Adipocyte (in vitro differentiated cells): ENCODE measurements at regions not wholly inside any gene's neighbourhood (a gene's known extent, or its start where the extent isn't known, plus 50 kb on each side); places are given as distances from the start of the nearest gene placed in this dataset.
A peak's percentile ranks its signal among the peaks of the same experiment; 100 is the strongest.
"Not testable (repeated sequence)": the region's sequence is repeated elsewhere in the genome, so short reads cannot be mapped to it uniquely, and the experiment has no call there.

Source experiments
- DNase-seq: peaks from one replicate; pipeline ENCODE4 v3.0.0-alpha.2; 2015; ENCODE audit warnings: low read depth
- H3K27me3 ChIP-seq: replicated peaks from 2 replicates; pipeline ENCODE4 v1.7.0; 2013; ENCODE audit warnings: mild to moderate bottlenecking, low read length, moderate library complexity; ENCODE audit not compliant: control insufficient read depth, insufficient read depth
- H3K36me3 ChIP-seq: 2 replicates; pipeline ENCODE4 v1.7.0; 2013; ENCODE audit warnings: low read length, mild to moderate bottlenecking, moderate library complexity; ENCODE audit not compliant: control insufficient read depth, insufficient read depth, severe bottlenecking
- H3K4me1 ChIP-seq: 2 replicates; pipeline ENCODE4 v1.7.0; 2013; ENCODE audit warnings: mild to moderate bottlenecking, low read length, moderate library complexity; ENCODE audit not compliant: control insufficient read depth, insufficient read depth
- H3K4me3 ChIP-seq: 2 replicates; pipeline ENCODE4 v1.7.0; 2013; ENCODE audit warnings: mild to moderate bottlenecking, low read length, moderate library complexity
- H3K9ac ChIP-seq: 2 replicates; pipeline ENCODE4 v1.7.0; 2013; ENCODE audit warnings: mild to moderate bottlenecking, low read length, moderate library complexity
- H3K9me3 ChIP-seq: 2 replicates; pipeline ENCODE4 v1.7.0; 2013; ENCODE audit warnings: mild to moderate bottlenecking, low read length, moderate library complexity; ENCODE audit not compliant: control insufficient read depth

- Histone ChIP-seq H3K4me1 (peaks cover 15% of the 10 kb centered on the region), H3K36me3 (no peaks in the 10 kb centered on the region), H3K9me3 (no peaks in the 10 kb centered on the region), H3K9ac (no peak overlapping the region), H3K4me3 (no peak overlapping the region), H3K27me3 (no peaks in the 10 kb centered on the region)
- no peak for DNase-seq
Measured at GRCh38 chr18:2237706-2238105, 333.6 kb downstream of the METTL4 start.

GRCh38 chr18:2240311-2240705 is 331.0 kb downstream of the METTL4 start:
- Histone ChIP-seq H3K27me3 (no peaks in the 10 kb centered on the region), H3K9ac (no peak overlapping the region), H3K9me3 (no peaks in the 10 kb centered on the region), H3K4me1 (peaks cover 15% of the 10 kb centered on the region), H3K36me3 (no peaks in the 10 kb centered on the region), H3K4me3 (peak overlapping the region; percentile 30)
- DNase-seq, result peak; percentile 33

- Histone ChIP-seq H3K4me1 (peaks cover 7% of the 10 kb centered on the region), H3K9ac (no peak overlapping the region), H3K4me3 (no peak overlapping the region), H3K27me3 (no peaks in the 10 kb centered on the region), H3K9me3 (no peaks in the 10 kb centered on the region), H3K36me3 (no peaks in the 10 kb centered on the region)
- no peak for DNase-seq
Measured at GRCh38 chr18:2244641-2245040, 326.7 kb downstream of the METTL4 start.

- H3K4me1 ChIP-seq, H3K9me3 ChIP-seq, H3K9ac ChIP-seq, H3K4me3 ChIP-seq, DNase-seq, H3K36me3 ChIP-seq, H3K27me3 ChIP-seq: not testable (repeated sequence)
Measured at GRCh38 chr18:2247101-2247500, 324.2 kb downstream of the METTL4 start.

- Histone ChIP-seq H3K27me3 (no peaks in the 10 kb centered on the region), H3K9me3 (no peaks in the 10 kb centered on the region), H3K9ac (no peak overlapping the region), H3K4me1 (no peaks in the 10 kb centered on the region), H3K4me3 (no peak overlapping the region), H3K36me3 (no peaks in the 10 kb centered on the region)
- no peak for DNase-seq
Measured at GRCh38 chr18:2254977-2255376, 316.3 kb downstream of the METTL4 start.

GRCh38 chr18:2256577-2256976 is 314.7 kb downstream of the METTL4 start:
- DNase-seq, result no peak
- H3K4me3 ChIP-seq, result no peak overlapping the region
- no peak overlapping the region for H3K9ac ChIP-seq
- H3K4me1 ChIP-seq, result no peaks in the 10 kb centered on the region
- H3K36me3 ChIP-seq, result no peaks in the 10 kb centered on the region
- H3K27me3 ChIP-seq, result no peaks in the 10 kb centered on the region
- no peaks in the 10 kb centered on the region for H3K9me3 ChIP-seq

- Histone ChIP-seq H3K27me3 (no peaks in the 10 kb centered on the region), H3K9me3 (no peaks in the 10 kb centered on the region), H3K4me1 (no peaks in the 10 kb centered on the region), H3K4me3 (no peak overlapping the region), H3K36me3 (no peaks in the 10 kb centered on the region), H3K9ac (no peak overlapping the region)
- DNase-seq, result no peak
Measured at GRCh38 chr18:2258954-2259353, 312.4 kb downstream of the METTL4 start.

- no peak overlapping the region for H3K9ac ChIP-seq
- DNase-seq, result no peak
- no peak overlapping the region for H3K4me3 ChIP-seq
- no peaks in the 10 kb centered on the region for H3K27me3 ChIP-seq
- no peaks in the 10 kb centered on the region for H3K4me1 ChIP-seq
- no peaks in the 10 kb centered on the region for H3K36me3 ChIP-seq
- H3K9me3 ChIP-seq, result no peaks in the 10 kb centered on the region
Measured at GRCh38 chr18:2263303-2263890, 307.9 kb downstream of the METTL4 start.

GRCh38 chr18:2274613-2275012 is 296.7 kb downstream of the METTL4 start:
- H3K4me3 ChIP-seq, result no peak overlapping the region

GRCh38 chr18:2281086-2281485 is 290.2 kb downstream of the METTL4 start:
- DNase-seq, result no peak
- Histone ChIP-seq H3K9ac (no peak overlapping the region), H3K4me1 (no peaks in the 10 kb centered on the region), H3K27me3 (no peaks in the 10 kb centered on the region), H3K9me3 (no peaks in the 10 kb centered on the region), H3K36me3 (no peaks in the 10 kb centered on the region), H3K4me3 (no peak overlapping the region)

More at GRCh38 chr18:2274613-2275012, 296.7 kb downstream of the METTL4 start:
- DNase-seq, result no peak
- Histone ChIP-seq H3K27me3 (peaks cover 5% of the 10 kb centered on the region), H3K4me1 (no peaks in the 10 kb centered on the region), H3K36me3 (no peaks in the 10 kb centered on the region), H3K9ac (no peak overlapping the region), H3K9me3 (no peaks in the 10 kb centered on the region)

- Histone ChIP-seq H3K9me3 (no peaks in the 10 kb centered on the region), H3K4me1 (no peaks in the 10 kb centered on the region), H3K27me3 (no peaks in the 10 kb centered on the region), H3K9ac (no peak overlapping the region), H3K4me3 (no peak overlapping the region), H3K36me3 (no peaks in the 10 kb centered on the region)
- DNase-seq, result no peak
Measured at GRCh38 chr18:2281523-2282199, 289.6 kb downstream of the METTL4 start.
